SK-N-SH (cell line): ENCODE measurements at regions not wholly inside any gene's neighbourhood (a gene's known extent, or its start where the extent isn't known, plus 50 kb on each side); places are given as distances from the start of the nearest gene placed in this dataset.

Experiments used
- CTCF ChIA-PET: fragments of 300-600, 350-600 bp; formaldehyde crosslinking; extraction: SDS; loops from one replicate; lab custom pipeline; 2021; lab: Yijun Ruan, JAX
- POLR2A ChIA-PET: fragments of 350-600 bp; sonication (Branson Sonifier 250); formaldehyde crosslinking; extraction: SDS; loops from one replicate; lab custom pipeline; 2020; ENCODE audit warnings: antibody characterized with exemption, inconsistent platforms; lab: Yijun Ruan, JAX
- DNase-seq: peaks from one replicate; pipeline ENCODE4 v3.0.0; 2012
- H2AFZ ChIP-seq: fragments of 200-600 bp; sonication (generic); 2 replicates; pipeline ENCODE4 v1.8.1; 2016; ENCODE audit warnings: antibody characterized with exemption, mild to moderate bottlenecking, low read depth
- H3F3A ChIP-seq: fragments of 200-600 bp; sonication (generic); replicated peaks from 2 replicates; pipeline ENCODE3; 2016; ENCODE audit warnings: antibody characterized with exemption, mild to moderate bottlenecking; ENCODE audit not compliant: insufficient read depth
- H3K27ac ChIP-seq, 2 experiments: fragments of 200-500 bp in 1 of 2; fragments of 200-600 bp in 1 of 2; sonication (Bioruptor generic) in 1 of 2; sonication (generic), shearing (Covaris generic) in 1 of 2; 2 replicates each; pipeline versions ENCODE4 v1.5.1 to v1.6.1; 2014 to 2016; ENCODE audit warnings: low read depth in 2 of 2, inconsistent platforms in 1 of 2, low read length in 1 of 2, mild to moderate bottlenecking in 1 of 2, mixed read lengths in 1 of 2
- H3K27me3 ChIP-seq: fragments of 200-600 bp; sonication (generic), shearing (Covaris generic); 2 replicates; pipeline ENCODE4 v1.6.1; 2016; ENCODE audit warnings: mixed run types; ENCODE audit not compliant: insufficient read depth
- H3K36me3 ChIP-seq, 2 experiments: fragments of 200-500 bp in 1 of 2; fragments of 200-600 bp in 1 of 2; sonication (Bioruptor generic) in 1 of 2; sonication (generic) in 1 of 2; replicated peaks in 1 of 2; 2 replicates each; pipeline versions ENCODE3 to v1.5.1; 2014 to 2016; ENCODE audit warnings: low read length in 1 of 2, mild to moderate bottlenecking in 1 of 2; ENCODE audit not compliant: insufficient read depth in 2 of 2, control insufficient read depth in 1 of 2
- H3K4me1 ChIP-seq, 2 experiments: fragments of 200-500 bp in 1 of 2; fragments of 200-600 bp in 1 of 2; sonication (Bioruptor generic) in 1 of 2; sonication (generic), shearing (Covaris generic) in 1 of 2; 2 replicates each; pipeline versions ENCODE4 v1.5.1 to v1.6.1; 2014 to 2016; ENCODE audit warnings: low read depth in 1 of 2, low read length in 1 of 2, mixed run types in 1 of 2; ENCODE audit not compliant: insufficient read depth in 2 of 2, control insufficient read depth in 1 of 2
- H3K4me2 ChIP-seq: fragments of 200-600 bp; sonication (generic), shearing (Covaris generic); 2 replicates; pipeline ENCODE4 v1.6.1; 2017; ENCODE audit warnings: mixed run types
- H3K4me3 ChIP-seq, 2 experiments: fragments of 200-500 bp in 1 of 2; fragments of 200-600 bp in 1 of 2; sonication (Bioruptor generic) in 1 of 2; sonication (generic), shearing (Covaris generic) in 1 of 2; 2 replicates each; pipeline versions ENCODE4 v1.5.1 to v1.8.1; 2014 to 2016; ENCODE audit warnings: low read depth in 2 of 2, inconsistent platforms in 1 of 2, low read length in 1 of 2, mild to moderate bottlenecking in 1 of 2, mixed read lengths in 1 of 2, moderate library complexity in 1 of 2
- H3K79me2 ChIP-seq: fragments of 200-600 bp; sonication (generic); 2 replicates; pipeline ENCODE4 v1.8.1; 2017; ENCODE audit warnings: mild to moderate bottlenecking; ENCODE audit not compliant: insufficient read depth
- H3K9ac ChIP-seq: fragments of 200-600 bp; sonication (generic); 2 replicates; pipeline ENCODE4 v1.6.1; 2017; ENCODE audit warnings: mixed run types
- H3K9me2 ChIP-seq: fragments of 200-600 bp; sonication (generic); 2 replicates; pipeline ENCODE4 v1.6.1; 2017; ENCODE audit warnings: mixed run types
- H3K9me3 ChIP-seq: fragments of 200-600 bp; sonication (generic); 2 replicates; pipeline ENCODE4 v1.6.1; 2017; ENCODE audit warnings: mixed run types, mild to moderate bottlenecking, moderate library complexity
- H4K20me1 ChIP-seq: fragments of 200-600 bp; sonication (generic); 2 replicates; pipeline ENCODE4 v1.6.1; 2017; ENCODE audit warnings: mild to moderate bottlenecking, mixed run types; ENCODE audit not compliant: insufficient read depth
- CHD2 ChIP-seq: fragments of 150-350 bp; IDR thresholded peaks from 2 replicates; pipeline ENCODE4 v1.6.1; 2018; ENCODE audit warnings: low read length; ENCODE audit not compliant: partially characterized antibody
- CTCF ChIP-seq: fragments of 200-600 bp; sonication (generic); IDR thresholded peaks from 2 replicates; pipeline ENCODE4 v1.6.1; 2017; ENCODE audit warnings: antibody characterized with exemption, mild to moderate bottlenecking, moderate library complexity
- EP300 ChIP-seq, 2 experiments: IDR thresholded peaks; 2 replicates each; pipeline versions ENCODE4 v1.4.0 to v1.6.1; 2012; ENCODE audit warnings: borderline replicate concordance in 1 of 2, low read depth in 1 of 2, low read length in 1 of 2
- JUND ChIP-seq: IDR thresholded peaks from 2 replicates; pipeline ENCODE4 v1.4.0; 2012
- MAX ChIP-seq: IDR thresholded peaks from 2 replicates; pipeline ENCODE4 v1.4.0; 2012; ENCODE audit warnings: low read depth
- MEF2A ChIP-seq: IDR thresholded peaks from 2 replicates; pipeline ENCODE4 v1.4.0; 2012; ENCODE audit warnings: low read depth, borderline replicate concordance
- MXI1 ChIP-seq: IDR thresholded peaks from 2 replicates; pipeline ENCODE4 v1.6.1; 2012; ENCODE audit warnings: mild to moderate bottlenecking, low read depth, low read length, improper control_type of control experiment
- RAD21 ChIP-seq: IDR thresholded peaks from 2 replicates; pipeline ENCODE4 v1.6.1; 2012; ENCODE audit warnings: mild to moderate bottlenecking, low read length
- RCOR1 ChIP-seq: fragments of 150-350 bp; IDR thresholded peaks from 2 replicates; pipeline ENCODE4 v1.6.1; 2017; ENCODE audit warnings: antibody characterized with exemption, low read length
- REST ChIP-seq: IDR thresholded peaks from 2 replicates; pipeline ENCODE4 v1.6.1; 2012; ENCODE audit warnings: mild to moderate bottlenecking, low read depth, low read length, moderate library complexity
- RFX5 ChIP-seq: IDR thresholded peaks from 2 replicates; pipeline ENCODE4 v1.6.1; 2012; ENCODE audit warnings: mild to moderate bottlenecking, improper control_type of control experiment, low read length
- TAF1 ChIP-seq: IDR thresholded peaks from 2 replicates; pipeline ENCODE4 v1.6.1; 2012; ENCODE audit warnings: low read depth, mild to moderate bottlenecking, low read length, moderate library complexity, borderline replicate concordance
- TCF12 ChIP-seq: IDR thresholded peaks from 2 replicates; pipeline ENCODE4 v1.4.0; 2012
- USF1 ChIP-seq: IDR thresholded peaks from 2 replicates; pipeline ENCODE4 v1.4.0; 2012; ENCODE audit warnings: low read depth, borderline replicate concordance
- USF2 ChIP-seq: fragments of 150-350 bp; IDR thresholded peaks from 2 replicates; pipeline ENCODE4 v1.6.1; 2017; ENCODE audit warnings: antibody characterized with exemption, low read length, low read depth, borderline replicate concordance
- YY1 ChIP-seq: IDR thresholded peaks from 2 replicates; pipeline ENCODE4 v1.4.0; 2012; ENCODE audit warnings: low read depth, mild to moderate bottlenecking
- ZBTB33 ChIP-seq: IDR thresholded peaks from 2 replicates; pipeline ENCODE4 v1.4.0; 2012; ENCODE audit warnings: low read depth, borderline replicate concordance
- WGBS: methylation state at CpG from one replicate; pipeline ENCODE4 v1.1.6; 2017; ENCODE audit warnings: low lambda C conversion rate; 5-methylcytosine and 5-hydroxymethylcytosine counted together

- H3F3A ChIP-seq: no peaks in the 10 kb centered on the region
- H3K9ac ChIP-seq: no peak overlapping the region
- no peak for DNase-seq
- no peaks in the 10 kb centered on the region for H3K9me3 ChIP-seq
- no peak overlapping the region for H3K4me3 ChIP-seq
- H3K27me3 ChIP-seq: no peaks in the 10 kb centered on the region
- WGBS: 29% methylated on average over 3 of the region's 3 CpGs
- no peak overlapping the region for H2AFZ ChIP-seq
- H3K79me2 ChIP-seq: no peaks in the 10 kb centered on the region
- no peak overlapping the region for H3K4me2 ChIP-seq
- ChIA-PET POLR2A (no interaction called here), CTCF (interaction anchor here (1.3 kb wide), 1 partner anchor 35 kb away, joined by 3 read pairs; no protein-coding TSS in a partner anchor)
- H3K4me1 ChIP-seq: no peaks in the 10 kb centered on the region
- no peaks in the 10 kb centered on the region for H4K20me1 ChIP-seq
- H3K27ac ChIP-seq: no peak overlapping the region
- TF ChIP-seq RAD21: no peak
- no peak for TF ChIP-seq JUND
- no peak for TF ChIP-seq CHD2
- TF ChIP-seq EP300 (IDR thresholded peaks at IDR 0.05; ENCODE audit: borderline replicate concordance in 1 of 2, low read depth in 1 of 2, low read length in 1 of 2): no peak
- TF ChIP-seq REST: no peak
- TF ChIP-seq MAX: no peak
- TF ChIP-seq YY1: no peak
- TF ChIP-seq MXI1: no peak
- TF ChIP-seq RFX5: no peak
- TF ChIP-seq CTCF: no peak
- no peak for TF ChIP-seq USF1
- TF ChIP-seq TAF1: no peak
- no peak for TF ChIP-seq MEF2A
- TF ChIP-seq ZBTB33: no peak
- TF ChIP-seq RCOR1: no peak
- no peak for TF ChIP-seq TCF12
- no peak for TF ChIP-seq USF2
- no peaks in the 10 kb centered on the region for H3K9me2 ChIP-seq
- H3K36me3 ChIP-seq: no peaks in the 10 kb centered on the region
Observed at GRCh38 chr9:87781331-87781730, 55.4 kb downstream of the CTSL start.
